Mesenchymal stem cell (in vitro differentiated cells and primary cell): ENCODE measurements at regions not wholly inside any gene's neighbourhood (a gene's known extent, or its start where the extent isn't known, plus 50 kb on each side); places are given as distances from the start of the nearest gene placed in this dataset.
A peak's percentile ranks its signal among the peaks of the same experiment; 100 is the strongest.

ENCODE experiments used
- DNase-seq: peaks from one replicate; pipeline ENCODE4 v3.0.0-alpha.2; 2013
- H2AFZ ChIP-seq: one replicate; pipeline ENCODE4 v1.6.1; 2013; ENCODE audit warnings: low read depth, mild to moderate bottlenecking, control low read depth, inconsistent platforms, low read length, moderate library complexity
- H2AK5ac ChIP-seq: 2 replicates; pipeline ENCODE4 v1.6.1; 2013; ENCODE audit warnings: low read length, moderate library complexity, mild to moderate bottlenecking, inconsistent platforms; ENCODE audit not compliant: severe bottlenecking
- H2BK120ac ChIP-seq: one replicate; pipeline ENCODE4 v1.6.1; 2013; ENCODE audit warnings: low read depth, mild to moderate bottlenecking, inconsistent platforms, low read length, moderate library complexity
- H2BK12ac ChIP-seq, 2 experiments: one replicate each; pipeline ENCODE4 v1.6.1; 2013; ENCODE audit warnings: inconsistent platforms in 2 of 2, low read length in 2 of 2, mild to moderate bottlenecking in 2 of 2, moderate library complexity in 2 of 2, control low read depth in 1 of 2
- H2BK15ac ChIP-seq: one replicate; pipeline ENCODE4 v1.6.1; 2013; ENCODE audit warnings: mild to moderate bottlenecking, low read depth, inconsistent platforms; ENCODE audit not compliant: poor library complexity, severe bottlenecking
- H2BK5ac ChIP-seq: 2 replicates; pipeline ENCODE4 v1.6.1; 2013; ENCODE audit warnings: low read depth, mild to moderate bottlenecking, low read length, control low read depth, inconsistent platforms; ENCODE audit not compliant: poor library complexity, severe bottlenecking
- H3K14ac ChIP-seq, 2 experiments: one replicate each; pipeline ENCODE4 v1.6.1; 2013; ENCODE audit warnings: inconsistent platforms in 2 of 2, low read length in 2 of 2, control low read depth in 1 of 2, mild to moderate bottlenecking in 1 of 2, moderate library complexity in 1 of 2
- H3K18ac ChIP-seq, 2 experiments: one replicate each; pipeline ENCODE4 v1.6.1; 2013; ENCODE audit warnings: inconsistent platforms in 2 of 2, low read length in 2 of 2, control low read depth in 1 of 2, low read depth in 1 of 2, mild to moderate bottlenecking in 1 of 2
- H3K23ac ChIP-seq, 2 experiments: one replicate each; pipeline ENCODE4 v1.6.1; 2013; ENCODE audit warnings: inconsistent platforms in 2 of 2, low read length in 2 of 2, mild to moderate bottlenecking in 2 of 2, moderate library complexity in 2 of 2, control low read depth in 1 of 2
- H3K27ac ChIP-seq: 2 replicates; pipeline ENCODE4 v1.5.1; 2013; ENCODE audit warnings: mild to moderate bottlenecking, moderate library complexity, low read length, control low read depth, inconsistent platforms; ENCODE audit not compliant: poor library complexity, severe bottlenecking
- H3K27me3 ChIP-seq, 2 experiments: 2 replicates each; pipeline versions ENCODE4 v1.6.1 to v1.7.0; 2013; ENCODE audit warnings: low read length in 2 of 2, mild to moderate bottlenecking in 2 of 2, moderate library complexity in 2 of 2, control low read depth in 1 of 2, inconsistent platforms in 1 of 2; ENCODE audit not compliant: control insufficient read depth in 1 of 2, insufficient read depth in 1 of 2
- H3K36me3 ChIP-seq, 2 experiments: 2 replicates each; pipeline versions ENCODE4 v1.6.1 to v1.7.0; 2013; ENCODE audit warnings: low read length in 2 of 2, control low read depth in 1 of 2, inconsistent platforms in 1 of 2, low read depth in 1 of 2, mild to moderate bottlenecking in 1 of 2; ENCODE audit not compliant: insufficient read depth in 2 of 2, control insufficient read depth in 1 of 2
- H3K4ac ChIP-seq, 2 experiments: one replicate each; pipeline ENCODE4 v1.6.1; 2013; ENCODE audit warnings: inconsistent platforms in 2 of 2, low read length in 2 of 2, mild to moderate bottlenecking in 2 of 2, moderate library complexity in 2 of 2, control low read depth in 1 of 2, low read depth in 1 of 2
- H3K4me1 ChIP-seq: 2 replicates; pipeline ENCODE4 v1.6.1; 2013; ENCODE audit warnings: low read depth, low read length, control low read depth; ENCODE audit not compliant: control insufficient read depth, insufficient read depth
- H3K4me2 ChIP-seq: 2 replicates; pipeline ENCODE4 v1.6.1; 2013; ENCODE audit warnings: low read length, mild to moderate bottlenecking, inconsistent platforms; ENCODE audit not compliant: poor library complexity, severe bottlenecking
- H3K4me3 ChIP-seq, 2 experiments: 2 replicates each; pipeline versions ENCODE4 v1.5.1 to v1.7.0; 2013; ENCODE audit warnings: low read length in 2 of 2, mild to moderate bottlenecking in 2 of 2, control low read depth in 1 of 2, low read depth in 1 of 2; ENCODE audit not compliant: insufficient read depth in 1 of 2
- H3K79me1 ChIP-seq: replicated peaks from 2 replicates; pipeline ENCODE4 v1.6.1; 2013; ENCODE audit warnings: mild to moderate bottlenecking, control low read depth, low read length, inconsistent platforms; ENCODE audit not compliant: poor library complexity, severe bottlenecking
- H3K9ac ChIP-seq: 2 replicates; pipeline ENCODE4 v1.7.0; 2013; ENCODE audit warnings: mild to moderate bottlenecking, low read length, moderate library complexity
- H3K9me3 ChIP-seq: 2 replicates; pipeline ENCODE4 v1.7.0; 2013; ENCODE audit warnings: mild to moderate bottlenecking, low read length; ENCODE audit not compliant: control insufficient read depth
- H4K8ac ChIP-seq: one replicate; pipeline ENCODE4 v1.6.1; 2013; ENCODE audit warnings: inconsistent platforms, mild to moderate bottlenecking, low read length, moderate library complexity
- H4K91ac ChIP-seq: one replicate; pipeline ENCODE4 v1.6.1; 2013; ENCODE audit warnings: mild to moderate bottlenecking, low read length, inconsistent platforms
- WGBS: methylation state at CpG from one replicate; pipeline ENCODE4 v1.1.7; 2013; ENCODE audit warnings: mixed read lengths; 5-methylcytosine and 5-hydroxymethylcytosine counted together

- no peak overlapping the region for H2AK5ac ChIP-seq
- H2BK12ac ChIP-seq = no peak overlapping the region
- no peak overlapping the region for H3K4me3 ChIP-seq
- H3K23ac ChIP-seq = no peak overlapping the region
- H3K14ac ChIP-seq = no peak overlapping the region
- H2BK15ac ChIP-seq = no peak overlapping the region
- H3K4me1 ChIP-seq = no peaks in the 10 kb centered on the region
- H4K91ac ChIP-seq = no peak overlapping the region
- H3K27ac ChIP-seq = no peak overlapping the region
- no peak overlapping the region for H2BK120ac ChIP-seq
- no peak overlapping the region for H3K4ac ChIP-seq
- WGBS = 72% methylated on average over 1 of the region's 2 CpGs
- H3K27me3 ChIP-seq = no peaks in the 10 kb centered on the region
- no peak overlapping the region for H2BK5ac ChIP-seq
- H3K9ac ChIP-seq = no peak overlapping the region
- no peaks in the 10 kb centered on the region for H3K79me1 ChIP-seq
- H3K18ac ChIP-seq = no peak overlapping the region
- H3K9me3 ChIP-seq = no peaks in the 10 kb centered on the region
- H2AFZ ChIP-seq = no peak overlapping the region
- no peak for DNase-seq
- no peak overlapping the region for H3K4me2 ChIP-seq
- no peaks in the 10 kb centered on the region for H3K36me3 ChIP-seq
- no peak overlapping the region for H4K8ac ChIP-seq
Observed at GRCh38 chr18:64981915-64982314, 768.9 kb upstream of the CDH7 start.

GRCh38 chr18:64979791-64980190 lies 771.0 kb upstream of the CDH7 start:
- Histone ChIP-seq H4K8ac (no peak overlapping the region), H2AK5ac (no peak overlapping the region), H2BK12ac (no peak overlapping the region), H2BK15ac (no peak overlapping the region), H3K4ac (no peak overlapping the region), H3K79me1 (no peaks in the 10 kb centered on the region), H2BK5ac (no peak overlapping the region), H3K9me3 (no peaks in the 10 kb centered on the region), H3K27ac (no peak overlapping the region), H3K27me3 (no peaks in the 10 kb centered on the region), H3K4me3 (no peak overlapping the region), H3K18ac (no peak overlapping the region), H2BK120ac (no peak overlapping the region), H3K4me1 (no peaks in the 10 kb centered on the region), H4K91ac (no peak overlapping the region), H2AFZ (no peak overlapping the region), H3K14ac (no peak overlapping the region), H3K36me3 (no peaks in the 10 kb centered on the region), H3K23ac (no peak overlapping the region), H3K4me2 (no peak overlapping the region), H3K9ac (no peak overlapping the region)
- WGBS = no CpG with 5 or more reads among the region's 2 CpGs
- DNase-seq = no peak

GRCh38 chr18:64974391-64975125 lies 776.3 kb upstream of the CDH7 start:
- WGBS = 94% methylated on average over 6 of the region's 8 CpGs
- no peak overlapping the region for H3K14ac ChIP-seq
- no peaks in the 10 kb centered on the region for H3K9me3 ChIP-seq
- no peak overlapping the region for H3K27ac ChIP-seq
- H2AK5ac ChIP-seq = no peak overlapping the region
- no peak overlapping the region for H3K23ac ChIP-seq
- no peak overlapping the region for H4K8ac ChIP-seq
- H2BK12ac ChIP-seq = no peak overlapping the region
- no peak overlapping the region for H3K4ac ChIP-seq
- H2BK15ac ChIP-seq = no peak overlapping the region
- no peaks in the 10 kb centered on the region for H3K27me3 ChIP-seq
- H2BK120ac ChIP-seq = no peak overlapping the region
- H3K36me3 ChIP-seq = no peaks in the 10 kb centered on the region
- H3K4me3 ChIP-seq = no peak overlapping the region
- no peaks in the 10 kb centered on the region for H3K79me1 ChIP-seq
- no peak overlapping the region for H3K9ac ChIP-seq
- no peak overlapping the region for H2AFZ ChIP-seq
- H3K18ac ChIP-seq = no peak overlapping the region
- no peak overlapping the region for H4K91ac ChIP-seq
- H3K4me1 ChIP-seq = no peaks in the 10 kb centered on the region
- H3K4me2 ChIP-seq = no peak overlapping the region
- no peak for DNase-seq
- H2BK5ac ChIP-seq = no peak overlapping the region

GRCh38 chr18:64972545-64972944 lies 778.3 kb upstream of the CDH7 start:
- Histone ChIP-seq H3K4ac (no peak overlapping the region), H3K9me3 (no peaks in the 10 kb centered on the region), H3K23ac (no peak overlapping the region), H3K18ac (no peak overlapping the region), H3K27ac (no peak overlapping the region), H2BK12ac (no peak overlapping the region), H2AFZ (no peak overlapping the region), H2BK15ac (no peak overlapping the region), H3K4me1 (no peaks in the 10 kb centered on the region), H3K9ac (no peak overlapping the region), H3K4me3 (no peak overlapping the region), H2BK120ac (no peak overlapping the region), H4K8ac (no peak overlapping the region), H2AK5ac (no peak overlapping the region), H3K27me3 (no peaks in the 10 kb centered on the region), H3K4me2 (no peak overlapping the region), H3K36me3 (no peaks in the 10 kb centered on the region), H3K14ac (no peak overlapping the region), H2BK5ac (no peak overlapping the region), H3K79me1 (no peaks in the 10 kb centered on the region), H4K91ac (no peak overlapping the region)
- DNase-seq = peak; percentile 39
- WGBS = 82% methylated on average over 1 of the region's 2 CpGs
